HG02840 (cell line): ENCODE measurements at regions not wholly inside any gene's neighbourhood (a gene's known extent, or its start where the extent isn't known, plus 50 kb on each side); places are given as distances from the start of the nearest gene placed in this dataset.

Source experiments
- ATAC-seq: cut with Tn5 transposase; IDR thresholded peaks from one replicate; pipeline ENCODE4 v1.9.1; 2021; ENCODE audit warnings: mild to moderate bottlenecking, moderate library complexity, moderate number of reproducible peaks; ENCODE audit not compliant: unreplicated experiment, low FRiP score

GRCh38 chr2:222071911-222072310 is 226.9 kb downstream of the PAX3 start:
- ATAC-seq = no peak

GRCh38 chr2:222064286-222064685 is 234.5 kb downstream of the PAX3 start:
- no peak for ATAC-seq

- ATAC-seq = no peak
These were observed 239.9 kb downstream of the PAX3 start for GRCh38 chr2:222058819-222059445.

- ATAC-seq = no peak
These were observed 241.3 kb downstream of the PAX3 start for GRCh38 chr2:222057347-222058073.

- no peak for ATAC-seq
These were observed 243.5 kb downstream of the PAX3 start for GRCh38 chr2:222055328-222055727.

- ATAC-seq = no peak
These were observed 244.0 kb downstream of the PAX3 start for GRCh38 chr2:222054813-222055212.

- no peak for ATAC-seq
These were observed 245.8 kb downstream of the PAX3 start for GRCh38 chr2:222052934-222053367.

- no peak for ATAC-seq
These were observed 247.8 kb downstream of the PAX3 start for GRCh38 chr2:222050981-222051380.

GRCh38 chr2:222049946-222050345 is 248.9 kb downstream of the PAX3 start:
- no peak for ATAC-seq

GRCh38 chr2:222043897-222044296 is 254.9 kb downstream of the PAX3 start:
- no peak for ATAC-seq

GRCh38 chr2:222042666-222043065 is 256.1 kb downstream of the PAX3 start:
- no peak for ATAC-seq

- ATAC-seq = no peak
These were observed 258.5 kb downstream of the PAX3 start for GRCh38 chr2:222040333-222040732.

GRCh38 chr2:222039821-222040220 is 259.0 kb downstream of the PAX3 start:
- ATAC-seq = no peak

GRCh38 chr2:222038067-222038802 is 260.6 kb downstream of the PAX3 start:
- no peak for ATAC-seq

GRCh38 chr2:222037211-222037610 is 261.6 kb downstream of the PAX3 start:
- ATAC-seq = no peak

- no peak for ATAC-seq
These were observed 264.7 kb downstream of the PAX3 start for GRCh38 chr2:222034058-222034457.

GRCh38 chr2:222033541-222033940 is 265.3 kb downstream of the PAX3 start:
- no peak for ATAC-seq

GRCh38 chr2:222025881-222026271 is 272.9 kb downstream of the PAX3 start:
- ATAC-seq = no peak

GRCh38 chr2:222024932-222025880 is 273.6 kb downstream of the PAX3 start:
- no peak for ATAC-seq

GRCh38 chr2:222017252-222017850 is 281.4 kb downstream of the PAX3 start:
- ATAC-seq = no peak
